ENCODE measurements at regions not wholly inside any gene's neighbourhood (a gene's known extent, or its start where the extent isn't known, plus 50 kb on each side); places are given as distances from the start of the nearest gene placed in this dataset.

- DNase-seq: no peak
Observed at GRCh38 chr9:18405240-18405639, 68.7 kb upstream of the ADAMTSL1 start.

GRCh38 chr9:18410983-18411382 lies 63.0 kb upstream of the ADAMTSL1 start:
- no peak for DNase-seq

GRCh38 chr9:18421391-18421790 lies 52.6 kb upstream of the ADAMTSL1 start:
- no peak for DNase-seq

- DNase-seq: no peak
Observed at GRCh38 chr9:18422296-18423036, 51.5 kb upstream of the ADAMTSL1 start.

- no peak for DNase-seq
Observed at GRCh38 chr9:18423791-18424531, 50.0 kb upstream of the ADAMTSL1 start.
